ENCODE measurements at regions not wholly inside any gene's neighbourhood (a gene's known extent, or its start where the extent isn't known, plus 50 kb on each side); places are given as distances from the start of the nearest gene placed in this dataset.

DNA sequence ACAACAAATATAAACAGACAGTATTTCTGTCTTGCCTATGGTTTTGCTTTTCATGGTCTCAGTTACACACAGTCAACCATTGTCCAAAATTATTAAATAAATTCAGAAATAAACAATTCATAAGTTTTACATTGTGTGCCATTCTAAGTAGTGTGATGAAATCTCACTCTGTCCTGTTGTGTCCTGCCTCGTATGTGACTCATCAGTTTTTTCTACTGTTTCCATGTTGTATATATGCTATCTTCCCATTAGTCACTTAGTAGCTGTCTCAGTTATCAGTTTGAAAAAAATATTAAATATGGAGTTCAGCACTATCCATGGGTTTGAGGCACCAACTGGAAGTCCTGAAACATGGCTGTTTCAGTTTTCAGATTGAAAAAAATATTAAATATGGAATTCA lies 282.4 kb upstream of the GRM7 start:
- no peak for TF ChIP-seq EP300 (IDR thresholded peaks at IDR 0.05)
- TF ChIP-seq POLR2A (IDR thresholded peaks at IDR 0.05; ENCODE audit: low read depth) = no peak
- TF ChIP-seq POLR2AphosphoS5 (IDR thresholded peaks at IDR 0.05) = no peak
- TF ChIP-seq, protein P1, sequence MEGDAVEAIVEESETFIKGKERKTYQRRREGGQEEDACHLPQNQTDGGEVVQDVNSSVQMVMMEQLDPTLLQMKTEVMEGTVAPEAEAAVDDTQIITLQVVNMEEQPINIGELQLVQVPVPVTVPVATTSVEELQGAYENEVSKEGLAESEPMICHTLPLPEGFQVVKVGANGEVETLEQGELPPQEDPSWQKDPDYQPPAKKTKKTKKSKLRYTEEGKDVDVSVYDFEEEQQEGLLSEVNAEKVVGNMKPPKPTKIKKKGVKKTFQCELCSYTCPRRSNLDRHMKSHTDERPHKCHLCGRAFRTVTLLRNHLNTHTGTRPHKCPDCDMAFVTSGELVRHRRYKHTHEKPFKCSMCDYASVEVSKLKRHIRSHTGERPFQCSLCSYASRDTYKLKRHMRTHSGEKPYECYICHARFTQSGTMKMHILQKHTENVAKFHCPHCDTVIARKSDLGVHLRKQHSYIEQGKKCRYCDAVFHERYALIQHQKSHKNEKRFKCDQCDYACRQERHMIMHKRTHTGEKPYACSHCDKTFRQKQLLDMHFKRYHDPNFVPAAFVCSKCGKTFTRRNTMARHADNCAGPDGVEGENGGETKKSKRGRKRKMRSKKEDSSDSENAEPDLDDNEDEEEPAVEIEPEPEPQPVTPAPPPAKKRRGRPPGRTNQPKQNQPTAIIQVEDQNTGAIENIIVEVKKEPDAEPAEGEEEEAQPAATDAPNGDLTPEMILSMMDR (IDR thresholded peaks at IDR 0.05) = no peak
- no peaks in the 10 kb centered on the region for H3K4me1 ChIP-seq
- H3K27ac ChIP-seq (replicated peaks in 1 of 4) = no peak overlapping the region
- no peak overlapping the region for H3K4me3 ChIP-seq
- H3K9me3 ChIP-seq = no peaks in the 10 kb centered on the region
- no peak for DNase-seq (ENCODE audit: extremely low spot score)
- no peaks in the 10 kb centered on the region for H3K36me3 ChIP-seq
- WGBS = 79% methylated on average over 1 of the region's 1 CpG
- no peaks in the 10 kb centered on the region for H3K27me3 ChIP-seq
- intact Hi-C loops (cut with DNase I) = no loop called here

DNA sequence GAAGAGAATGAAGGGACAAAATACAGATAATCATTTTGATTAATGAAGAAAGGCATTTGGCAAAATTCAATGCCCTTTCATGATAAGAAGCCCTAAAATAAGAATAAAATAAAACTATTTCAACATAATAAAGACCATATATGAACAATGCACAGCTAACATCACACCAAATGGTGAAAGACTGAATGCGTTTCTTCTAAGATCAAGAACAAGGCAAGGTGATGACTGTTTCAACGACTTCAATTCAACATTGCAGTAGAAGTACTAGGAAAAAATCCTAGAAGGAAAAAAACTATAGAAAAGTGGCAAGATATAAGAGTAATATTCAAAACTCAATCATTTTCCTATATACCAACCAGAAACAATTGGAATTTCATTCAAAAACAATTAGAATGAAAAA lies 280.1 kb upstream of the GRM7 start:
- H3K36me3 ChIP-seq = no peaks in the 10 kb centered on the region
- intact Hi-C loops (cut with DNase I) = no loop called here
- H3K27me3 ChIP-seq = no peaks in the 10 kb centered on the region
- 69% methylated on average over 2 of the region's 2 CpGs for WGBS
- no peak for TF ChIP-seq EP300 (IDR thresholded peaks at IDR 0.05)
- H3K4me3 ChIP-seq = no peak overlapping the region
- H3K9me3 ChIP-seq = no peaks in the 10 kb centered on the region
- H3K4me1 ChIP-seq = no peaks in the 10 kb centered on the region
- no peak overlapping the region for H3K27ac ChIP-seq (replicated peaks in 1 of 4)
- no peak for DNase-seq (ENCODE audit: extremely low spot score)

DNA sequence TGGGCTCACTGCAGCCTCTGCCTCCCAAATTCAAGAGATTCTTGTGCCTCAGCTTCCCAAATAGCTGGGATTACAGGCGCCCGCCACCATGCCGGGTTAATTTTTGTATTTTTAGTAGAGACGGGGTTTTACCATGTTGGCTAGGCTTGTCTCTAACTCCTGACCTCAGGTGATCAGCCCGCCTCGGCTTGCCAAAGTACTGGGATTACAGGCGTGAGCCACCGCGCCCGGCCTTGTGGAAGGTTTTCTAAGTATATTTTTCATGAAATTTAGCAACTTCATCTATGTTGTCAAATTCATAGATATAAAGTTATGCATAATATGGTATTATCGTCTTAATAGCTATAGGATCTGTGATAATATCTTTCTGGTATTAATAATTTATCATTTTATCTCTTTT lies 275.6 kb upstream of the GRM7 start:
- Histone ChIP-seq H3K27ac (replicated peaks in 1 of 4) (no peak overlapping the region), H3K4me3 (no peak overlapping the region), H3K9me3 (no peaks in the 10 kb centered on the region), H3K36me3 (no peaks in the 10 kb centered on the region), H3K4me1 (no peaks in the 10 kb centered on the region), H3K27me3 (no peaks in the 10 kb centered on the region)
- TF ChIP-seq POLR2A (IDR thresholded peaks at IDR 0.05; ENCODE audit: low read depth) = no peak
- TF ChIP-seq, protein P1 (IDR thresholded peaks at IDR 0.05) = no peak
- TF ChIP-seq EP300 (IDR thresholded peaks at IDR 0.05) = no peak
- no peak for TF ChIP-seq POLR2AphosphoS5 (IDR thresholded peaks at IDR 0.05)
- 92% methylated on average over 11 of the region's 11 CpGs for WGBS
- no peak for DNase-seq (ENCODE audit: extremely low spot score)
- intact Hi-C loops (cut with DNase I) = no loop called here

DNA sequence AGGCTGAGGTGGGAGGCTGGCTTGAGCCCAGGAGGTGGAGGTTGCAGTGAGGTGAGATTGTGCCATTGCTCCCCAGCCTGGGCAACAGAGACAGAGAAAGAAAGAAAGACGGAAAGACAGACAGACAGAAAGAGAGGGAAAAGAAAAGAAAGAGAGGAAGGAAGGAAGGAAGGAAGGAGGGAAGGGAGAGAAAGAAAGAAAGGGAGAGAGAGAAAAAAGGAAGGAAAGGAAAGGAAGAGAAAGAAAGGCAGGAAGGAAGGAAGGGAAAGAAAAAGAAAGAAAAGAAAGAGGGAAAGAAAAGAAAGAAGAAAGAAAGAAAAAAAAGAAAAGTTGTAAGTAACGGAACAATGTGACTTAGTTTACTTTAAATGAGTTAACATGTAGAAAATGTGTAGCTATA lies 260.7 kb upstream of the GRM7 start:
- Histone ChIP-seq H3K27ac (replicated peaks in 1 of 4) (no peak overlapping the region), H3K4me1 (no peaks in the 10 kb centered on the region), H3K36me3 (no peaks in the 10 kb centered on the region), H3K27me3 (no peaks in the 10 kb centered on the region), H3K4me3 (no peak overlapping the region), H3K9me3 (peaks cover 0 to under 1% (median 0%) of the 10 kb centered on the region in 4 donors)
- DNase-seq (ENCODE audit: extremely low spot score) = no peak
- intact Hi-C loops (cut with DNase I) = no loop called here
- 89% methylated on average over 2 of the region's 2 CpGs for WGBS
- TF ChIP-seq POLR2AphosphoS5 (IDR thresholded peaks at IDR 0.05) = no peak
- TF ChIP-seq POLR2A (IDR thresholded peaks at IDR 0.05; ENCODE audit: low read depth) = no peak
- no peak for TF ChIP-seq EP300 (IDR thresholded peaks at IDR 0.05)
- TF ChIP-seq, protein P1 (IDR thresholded peaks at IDR 0.05) = no peak

DNA sequence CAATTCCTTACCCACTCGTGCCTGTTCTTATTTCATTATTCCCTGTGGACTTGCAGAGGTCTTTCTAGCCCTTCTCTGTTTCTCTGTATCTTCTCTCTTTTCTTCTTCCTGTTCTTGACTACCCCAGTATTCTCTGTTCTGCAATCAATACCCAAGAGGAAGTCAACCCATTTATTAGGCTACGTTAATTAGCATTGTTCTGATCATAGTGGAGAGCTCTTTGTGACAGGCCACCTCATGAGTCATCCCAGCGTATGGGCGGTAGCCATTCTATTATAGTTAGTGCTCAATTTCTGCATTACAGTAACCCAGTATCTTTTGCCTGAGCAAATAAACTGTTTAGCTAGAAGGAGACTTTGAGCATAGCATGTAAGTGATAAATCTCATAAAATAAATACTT lies 259.5 kb upstream of the GRM7 start:
- no peaks in the 10 kb centered on the region for H3K36me3 ChIP-seq
- no peak for DNase-seq (ENCODE audit: extremely low spot score)
- no peak overlapping the region for H3K27ac ChIP-seq (replicated peaks in 1 of 4)
- no peaks in the 10 kb centered on the region for H3K4me1 ChIP-seq
- intact Hi-C loops (cut with DNase I) = no loop called here
- H3K4me3 ChIP-seq = no peak overlapping the region
- no peak for TF ChIP-seq POLR2AphosphoS5 (IDR thresholded peaks at IDR 0.05)
- TF ChIP-seq POLR2A (IDR thresholded peaks at IDR 0.05; ENCODE audit: low read depth) = no peak
- TF ChIP-seq, protein P1 (IDR thresholded peaks at IDR 0.05) = no peak
- TF ChIP-seq EP300 (IDR thresholded peaks at IDR 0.05) = no peak
- no peaks in the 10 kb centered on the region for H3K27me3 ChIP-seq
- 80% methylated on average over 4 of the region's 4 CpGs for WGBS
- no peaks in the 10 kb centered on the region for H3K9me3 ChIP-seq
